ENCODE measurements at regions not wholly inside any gene's neighbourhood (a gene's known extent, or its start where the extent isn't known, plus 50 kb on each side); places are given as distances from the start of the nearest gene placed in this dataset.
"Not testable (repeated sequence)": the region's sequence is repeated elsewhere in the genome, so short reads cannot be mapped to it uniquely, and the experiment has no call there.

DNA sequence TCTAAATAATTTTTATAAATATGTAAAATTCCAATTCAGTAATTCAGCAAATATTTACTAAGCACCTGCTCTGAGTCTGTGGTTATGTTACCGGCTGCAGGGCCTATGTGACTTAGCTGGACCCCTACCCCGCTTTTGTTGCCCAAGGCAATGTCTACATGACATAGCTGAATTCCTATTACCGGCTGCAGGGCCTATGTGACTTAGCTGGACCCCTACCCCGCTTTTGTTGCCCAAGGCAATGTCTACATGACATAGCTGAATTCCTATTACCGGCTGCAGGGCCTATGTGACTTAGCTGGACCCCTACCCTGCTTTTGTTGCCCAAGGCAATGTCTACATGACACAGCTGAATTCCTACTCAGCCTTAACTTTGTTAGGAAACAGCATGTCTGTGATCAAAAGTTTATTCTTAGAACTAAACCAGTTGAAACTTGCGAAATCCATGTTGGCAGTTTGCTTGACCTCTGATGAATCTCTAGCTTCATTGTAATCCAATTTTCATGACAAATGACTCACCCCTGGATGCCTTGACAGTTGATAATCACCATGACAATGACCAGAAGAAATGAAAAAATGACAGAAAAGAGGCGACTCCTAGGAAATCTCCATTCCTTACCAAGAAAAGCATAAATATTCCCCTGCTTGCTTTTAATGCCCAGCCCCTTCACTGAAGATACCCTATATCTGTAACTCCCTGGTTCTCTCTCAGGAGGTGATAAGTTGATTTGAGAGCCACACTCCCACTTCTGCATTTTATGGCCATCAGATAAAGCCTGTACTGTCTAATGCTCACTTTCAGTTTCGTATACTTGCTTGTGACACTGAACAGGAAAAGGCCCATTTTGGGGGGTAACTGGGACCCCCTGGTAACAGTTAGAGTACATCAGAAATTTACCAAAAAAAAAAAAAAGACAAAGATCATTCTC is 148.4 kb upstream of the SYT10 start:
- DNase-seq (ENCODE audit: low read depth), result peak; percentile 76
- no peak overlapping the region for H3K4me3 ChIP-seq (ENCODE audit: low read depth, low read length)

DNA sequence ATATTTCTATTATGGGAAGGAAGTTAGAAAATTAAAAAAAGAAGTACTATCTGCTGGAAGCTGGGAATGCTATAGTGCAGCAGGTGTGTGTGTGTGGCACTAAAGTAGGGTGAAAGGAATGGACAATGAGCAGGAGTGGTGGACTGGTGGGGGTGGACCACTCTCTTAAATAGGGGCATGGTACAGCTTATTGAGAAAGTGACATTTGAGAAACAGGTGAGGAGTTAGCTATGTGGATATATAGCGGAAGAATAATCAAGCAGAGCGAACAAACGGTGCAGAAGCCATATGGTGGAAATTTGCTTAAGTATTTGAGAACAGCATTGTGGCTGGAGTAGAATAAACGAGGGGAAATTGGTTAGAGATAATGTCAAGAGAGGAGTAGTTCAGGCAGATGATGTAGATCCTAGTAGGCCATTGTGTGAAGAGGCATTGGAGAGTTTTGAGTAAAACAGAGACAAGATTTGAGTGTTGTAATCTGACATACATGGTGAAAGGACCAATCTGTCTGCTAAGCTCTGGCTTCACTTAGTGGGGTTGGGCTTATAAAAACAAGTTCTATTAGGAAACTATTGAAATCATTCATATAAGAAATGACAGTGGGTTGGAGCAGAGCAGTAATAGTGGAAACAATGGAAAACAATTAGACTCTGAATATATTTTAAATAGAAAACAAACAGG is 149.2 kb upstream of the SYT10 start:
- no peak overlapping the region for H3K4me3 ChIP-seq (ENCODE audit: low read depth, low read length)
- DNase-seq (ENCODE audit: low read depth), result peak; percentile 9

DNA sequence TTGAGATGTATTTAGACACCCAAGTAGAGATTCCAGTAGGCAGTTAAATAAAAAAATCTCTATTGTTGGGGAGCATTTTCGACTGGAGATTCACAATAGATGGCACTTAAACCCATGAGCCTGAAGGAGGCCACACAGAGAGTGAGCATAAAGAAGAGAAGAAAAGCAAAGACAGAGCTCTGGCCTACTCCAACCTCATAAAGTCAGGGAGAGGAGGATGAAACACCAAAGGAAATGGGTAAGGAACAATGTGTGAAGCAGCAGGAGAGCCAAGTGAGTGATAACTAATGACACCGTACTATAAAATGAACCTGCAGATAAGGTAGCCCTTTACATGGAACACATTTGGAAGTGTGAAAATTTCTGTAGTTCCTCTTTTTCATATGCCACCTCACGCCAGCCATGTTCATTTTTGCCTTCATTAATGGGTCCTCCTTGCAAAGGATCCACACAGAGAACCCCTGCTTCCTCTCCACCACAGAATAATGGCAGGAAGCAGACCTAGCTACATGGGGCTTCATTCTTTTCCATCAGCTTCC is 150.0 kb upstream of the SYT10 start:
- DNase-seq (ENCODE audit: low read depth), result no peak
- no peak overlapping the region for H3K4me3 ChIP-seq (ENCODE audit: low read depth, low read length)

DNA sequence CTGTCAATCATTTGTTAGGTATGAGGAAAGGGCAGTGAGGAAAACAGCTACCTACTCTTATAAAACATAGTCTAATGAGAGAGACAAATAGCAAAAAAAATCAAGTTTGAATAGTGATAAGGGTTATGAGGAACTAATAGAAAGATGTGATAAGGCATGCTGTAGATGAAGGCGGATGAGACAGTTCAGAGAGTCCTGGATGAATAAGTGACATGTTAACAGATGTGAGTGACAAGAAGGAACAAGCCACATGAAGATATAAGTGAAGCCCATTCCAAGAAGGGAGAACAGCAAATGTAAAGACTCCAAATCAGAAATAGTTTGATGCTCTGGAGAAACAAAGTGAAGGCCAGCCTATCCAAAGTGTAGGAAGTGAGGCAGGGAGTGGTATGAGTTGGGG is 154.1 kb upstream of the SYT10 start:
- DNase-seq (ENCODE audit: low read depth), result no peak
- H3K4me3 ChIP-seq (ENCODE audit: low read depth, low read length), result no peak overlapping the region

DNA sequence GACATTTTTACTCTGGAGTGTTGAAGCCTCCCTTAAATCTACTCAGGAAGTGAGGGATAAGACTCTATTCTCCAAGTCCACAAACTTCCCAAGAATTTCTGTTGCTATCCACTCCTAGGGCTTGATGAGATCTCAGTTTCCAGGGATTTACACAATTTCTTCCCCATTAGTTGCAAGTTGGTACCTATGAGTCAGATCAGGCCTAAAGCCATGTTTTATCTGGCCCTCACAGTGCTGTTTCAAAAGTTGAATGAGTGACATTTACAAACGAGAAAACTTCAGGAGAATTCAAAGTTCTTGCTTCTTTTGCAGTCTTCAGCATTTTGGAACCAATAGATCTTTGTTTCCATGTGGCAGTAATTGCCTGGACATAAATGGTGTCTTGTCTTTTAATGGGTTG is 156.4 kb upstream of the SYT10 start:
- H3K4me3 ChIP-seq (ENCODE audit: low read depth, low read length), result no peak overlapping the region

DNA sequence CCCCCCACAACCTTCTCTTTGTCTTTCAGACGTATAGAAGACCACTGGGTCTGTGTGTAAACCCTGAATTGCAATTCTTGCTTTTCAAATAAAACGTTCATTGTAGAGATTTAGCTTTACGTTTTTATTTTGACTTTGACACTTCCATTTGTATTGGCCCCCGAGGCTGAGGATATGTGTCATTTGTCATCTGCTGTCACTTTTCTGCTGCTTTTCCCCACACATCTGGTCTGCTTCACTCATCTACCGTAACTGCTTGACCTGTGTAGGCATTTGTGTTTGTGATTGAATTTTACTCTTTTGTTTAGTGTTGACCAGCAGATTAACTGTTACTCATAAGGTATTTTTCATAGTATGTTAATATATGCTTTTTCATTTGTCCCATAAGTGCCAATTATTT is 157.2 kb upstream of the SYT10 start:
- no peak overlapping the region for H3K4me3 ChIP-seq (ENCODE audit: low read depth, low read length)
- no peak for DNase-seq (ENCODE audit: low read depth)

More for the DNA sequence above, 156.4 kb upstream of the SYT10 start:
- no peak for DNase-seq (ENCODE audit: low read depth)

DNA sequence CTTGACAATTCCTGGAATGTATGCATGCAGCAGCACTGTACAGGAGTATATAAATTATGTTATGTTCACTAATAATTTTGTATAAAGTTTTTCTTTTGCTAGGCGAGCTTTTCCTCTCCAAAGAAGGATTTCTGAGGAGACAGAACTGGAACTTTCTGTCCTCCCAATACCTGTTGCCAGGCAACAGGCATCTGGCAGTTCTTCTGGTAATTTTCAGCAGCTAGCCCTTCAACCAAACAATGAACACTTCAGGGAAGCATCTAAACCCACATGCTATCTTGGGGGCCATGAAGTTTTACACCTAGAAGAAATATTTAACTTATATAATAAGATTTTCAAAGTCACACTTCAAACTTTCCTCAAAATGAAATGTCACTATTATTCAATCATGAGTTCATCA is 162.9 kb upstream of the SYT10 start:
- no peak overlapping the region for H3K4me3 ChIP-seq (ENCODE audit: low read depth, low read length)
- no peak for DNase-seq (ENCODE audit: low read depth)

DNA sequence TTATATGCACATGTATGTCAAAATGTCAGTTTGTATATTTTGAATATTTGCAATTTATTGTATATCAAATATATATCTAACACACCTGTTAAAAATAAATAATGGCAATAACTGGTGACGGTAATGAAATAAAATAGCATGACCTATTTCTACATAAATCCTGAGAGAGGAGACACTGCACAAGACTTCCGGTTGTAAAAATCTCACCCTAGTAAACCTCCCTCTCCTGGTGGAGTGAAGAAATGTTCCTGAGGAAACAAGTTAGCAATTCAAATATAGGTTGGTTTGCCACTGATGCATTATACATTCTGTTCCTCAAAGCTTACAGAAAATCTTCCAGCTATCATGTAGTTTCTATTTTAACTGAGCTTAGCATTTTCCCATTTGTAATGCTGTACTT is 166.1 kb upstream of the SYT10 start:
- DNase-seq (ENCODE audit: low read depth), result no peak

DNA sequence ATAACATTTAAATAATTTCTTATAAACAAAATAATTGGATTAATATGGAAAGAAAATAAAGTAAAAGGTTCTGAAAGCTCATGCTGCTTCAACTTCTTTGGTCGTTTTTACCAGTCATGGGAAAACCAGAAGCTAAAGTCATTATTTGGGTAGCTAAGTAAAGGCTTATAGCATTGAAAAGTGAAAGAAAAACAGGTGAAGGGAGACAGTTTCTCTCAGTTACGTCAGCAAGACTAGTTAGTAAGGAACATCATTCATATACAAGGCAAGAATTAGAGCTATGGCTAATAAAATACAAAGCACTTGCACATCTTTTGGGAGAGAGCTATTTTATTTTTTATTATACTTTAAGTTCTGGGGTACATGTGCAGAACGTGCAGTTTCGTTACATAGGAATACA is 170.3 kb upstream of the SYT10 start:
- no peak for DNase-seq (ENCODE audit: low read depth)
- H3K4me3 ChIP-seq (ENCODE audit: low read depth, low read length), result no peak overlapping the region

More for the DNA sequence above, 166.1 kb upstream of the SYT10 start:
- no peak overlapping the region for H3K4me3 ChIP-seq (ENCODE audit: low read depth, low read length)

DNA sequence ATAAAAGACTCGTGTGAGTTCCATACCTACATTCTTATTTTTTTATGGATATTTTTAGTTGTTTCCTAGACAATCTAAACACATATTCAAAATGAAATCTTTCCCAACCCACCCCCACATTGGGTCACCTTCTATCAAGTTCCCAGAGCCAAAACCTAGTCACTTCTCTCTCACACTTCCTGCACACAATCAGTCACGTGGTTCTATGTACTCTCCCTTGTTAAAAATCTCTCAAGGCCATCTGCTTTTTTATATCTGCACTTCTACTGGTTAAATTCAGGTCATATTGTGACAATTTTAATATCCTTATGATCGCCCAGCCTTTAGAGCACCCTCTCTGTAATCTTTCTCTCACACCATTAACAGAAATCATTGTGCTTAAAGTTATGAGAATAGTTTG is 175.0 kb upstream of the SYT10 start:
- no peak overlapping the region for H3K4me3 ChIP-seq (ENCODE audit: low read depth, low read length)
- no peak for DNase-seq (ENCODE audit: low read depth)

DNA sequence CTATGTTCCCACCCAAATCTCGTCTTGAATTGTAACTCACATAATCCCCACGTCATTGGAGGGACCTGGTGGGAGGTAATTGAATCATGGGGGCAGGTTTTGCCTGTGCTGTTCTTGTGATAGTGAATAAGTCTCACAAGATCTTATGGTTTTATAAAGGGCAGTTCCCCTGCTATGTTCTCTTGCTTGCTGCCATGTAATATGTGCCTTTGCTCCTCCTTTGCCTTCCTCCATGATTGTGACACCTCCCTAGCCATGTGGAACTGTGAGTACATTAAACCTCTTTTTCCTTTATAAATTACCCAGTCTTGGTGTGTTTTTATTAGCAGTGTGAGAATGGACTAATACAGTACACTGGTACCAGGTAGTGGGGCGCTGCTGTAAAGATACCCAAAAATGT is 177.6 kb upstream of the SYT10 start:
- H3K4me3 ChIP-seq (ENCODE audit: low read depth, low read length), result no peak overlapping the region
- no peak for DNase-seq (ENCODE audit: low read depth)

DNA sequence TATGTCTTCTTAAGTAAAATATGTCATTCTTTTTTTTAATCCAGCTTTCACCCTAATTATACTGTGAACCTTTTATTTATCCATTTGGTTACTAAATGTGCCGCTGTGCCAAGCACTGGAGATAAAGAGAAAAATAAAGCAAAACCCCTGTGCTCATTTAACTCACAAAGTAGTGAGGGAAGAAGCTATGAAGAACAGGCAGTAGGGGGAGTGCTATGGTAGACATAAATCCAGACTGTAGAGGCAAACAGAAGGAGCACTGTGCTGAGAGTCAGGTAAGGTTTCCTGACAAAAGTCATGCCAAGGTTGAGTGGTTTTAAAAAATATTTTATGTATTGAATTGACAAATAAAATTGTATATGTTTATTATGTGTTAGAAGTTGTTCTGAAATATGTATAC is 188.5 kb upstream of the SYT10 start:
- no peak overlapping the region for H3K4me3 ChIP-seq (ENCODE audit: low read depth, low read length)
- no peak for DNase-seq (ENCODE audit: low read depth)

DNA sequence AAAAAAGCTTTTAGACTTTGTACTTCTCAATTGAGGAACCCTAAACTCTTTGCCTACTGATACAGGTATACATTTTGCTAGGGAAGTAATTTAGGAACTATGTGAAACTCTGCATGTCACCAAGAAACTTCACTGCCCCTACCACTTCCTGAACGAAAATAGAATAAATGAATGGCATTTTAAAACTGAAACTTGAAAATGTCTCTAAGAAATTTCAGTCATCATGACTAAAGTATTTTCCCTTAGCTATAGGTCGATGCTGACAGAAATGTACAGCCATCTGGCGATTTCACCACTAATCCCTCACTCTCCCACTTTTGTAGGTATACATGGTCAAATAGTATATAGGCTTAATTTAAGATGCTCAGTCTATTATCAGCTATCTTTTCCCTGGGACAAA is 194.9 kb upstream of the SYT10 start:
- DNase-seq (ENCODE audit: low read depth), result no peak
- no peak overlapping the region for H3K4me3 ChIP-seq (ENCODE audit: low read depth, low read length)

DNA sequence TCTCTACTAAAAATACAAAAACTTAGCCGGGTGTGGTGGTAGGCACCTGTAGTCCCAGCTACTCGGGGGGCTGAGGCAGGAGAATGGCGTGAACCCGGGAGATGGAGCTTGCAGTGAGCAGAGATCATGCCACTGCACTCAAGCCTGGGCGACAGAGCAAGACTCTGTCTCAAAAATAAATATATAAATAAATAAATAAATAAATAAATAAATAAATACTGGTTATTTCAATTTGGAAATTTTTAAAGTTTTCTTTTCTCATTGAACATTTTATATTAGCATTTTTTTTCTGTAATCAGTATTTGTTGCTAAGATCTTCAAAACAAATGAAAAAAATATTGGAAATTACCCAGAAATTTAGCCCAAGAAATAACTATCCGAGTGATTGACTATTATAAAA is 197.3 kb upstream of the SYT10 start:
- H3K4me3 ChIP-seq (ENCODE audit: low read depth, low read length); DNase-seq (ENCODE audit: low read depth): not testable (repeated sequence)

DNA sequence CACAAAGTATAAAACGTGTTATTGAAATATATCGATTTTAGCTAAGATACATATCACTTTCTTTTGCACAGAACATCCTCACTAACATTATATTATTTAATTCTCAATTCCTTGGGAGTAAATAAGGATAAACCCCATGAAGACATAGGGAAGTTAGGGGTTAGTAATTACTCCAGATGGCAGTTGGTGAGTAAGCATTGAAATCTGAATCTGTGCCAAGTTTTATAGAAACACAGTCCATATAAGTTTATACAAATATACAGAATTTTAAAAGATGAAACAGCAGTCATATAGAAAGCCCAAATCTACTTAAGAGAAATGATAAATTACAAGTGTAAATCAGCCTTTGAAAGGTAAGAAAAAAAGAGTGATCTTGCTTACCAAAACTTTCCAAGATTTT is 200.4 kb upstream of the SYT10 start:
- DNase-seq (ENCODE audit: low read depth), result no peak
- no peak overlapping the region for H3K4me3 ChIP-seq (ENCODE audit: low read depth, low read length)

DNA sequence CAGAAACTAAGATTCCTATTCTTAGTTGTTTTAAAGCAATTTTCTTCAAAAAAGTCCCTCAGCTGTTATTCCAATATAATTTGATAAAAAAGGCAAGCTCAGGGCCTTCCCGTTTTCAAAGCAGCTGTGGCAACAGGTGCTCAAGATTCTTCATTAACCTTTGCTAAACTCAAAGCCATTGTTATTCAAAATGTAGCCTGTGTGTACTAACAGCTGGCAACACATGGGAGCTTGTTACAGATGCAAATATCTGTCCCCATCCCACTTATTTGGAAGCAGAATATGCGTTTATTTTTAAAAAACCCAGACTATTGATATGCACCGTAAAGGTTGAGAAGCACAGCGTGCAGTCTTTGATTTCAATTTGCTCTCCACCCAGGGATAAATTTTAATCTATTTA is 210.4 kb upstream of the SYT10 start:
- no peak overlapping the region for H3K4me3 ChIP-seq (ENCODE audit: low read depth, low read length)
- DNase-seq (ENCODE audit: low read depth), result no peak

DNA sequence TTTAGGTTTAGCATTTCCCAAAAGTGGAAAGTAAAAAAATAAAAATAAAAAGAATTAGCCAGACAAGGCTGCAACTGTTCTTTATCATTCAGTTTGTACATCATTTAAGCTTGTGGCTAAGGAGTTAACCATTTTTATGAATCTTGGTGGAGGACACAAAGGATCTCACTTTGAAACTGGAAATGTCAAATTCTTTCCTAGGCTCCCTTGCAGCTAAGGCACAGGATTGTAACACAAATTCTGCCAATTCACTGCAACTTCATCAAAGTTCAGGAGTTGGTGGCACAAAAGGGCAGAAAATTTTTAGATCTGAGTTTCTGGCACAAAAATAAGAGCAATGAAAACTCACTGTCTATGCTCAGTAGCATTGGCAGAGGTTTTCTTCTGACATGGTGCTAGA is 211.2 kb upstream of the SYT10 start:
- DNase-seq (ENCODE audit: low read depth), result no peak
- H3K4me3 ChIP-seq (ENCODE audit: low read depth, low read length), result no peak overlapping the region

DNA sequence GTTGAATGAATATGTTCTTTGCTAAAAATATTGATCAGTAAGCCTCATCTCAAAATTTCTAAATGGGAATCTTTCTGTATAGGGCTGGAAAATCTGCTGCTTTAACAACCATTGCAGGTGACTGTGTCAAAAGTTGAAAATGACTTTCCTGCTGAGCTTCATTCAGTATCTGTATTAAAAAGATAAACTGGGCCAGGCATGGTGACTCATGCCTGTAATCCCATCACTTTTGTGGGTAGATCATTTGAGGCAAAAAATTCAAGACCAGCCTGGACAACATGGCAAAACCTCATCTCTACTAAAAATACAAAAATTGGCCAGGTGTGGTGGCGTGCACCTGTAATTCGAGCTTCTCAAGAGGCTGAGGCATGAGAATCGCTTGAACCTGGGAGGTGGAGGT is 213.7 kb upstream of the SYT10 start:
- no peak overlapping the region for H3K4me3 ChIP-seq (ENCODE audit: low read depth, low read length)
- no peak for DNase-seq (ENCODE audit: low read depth)

DNA sequence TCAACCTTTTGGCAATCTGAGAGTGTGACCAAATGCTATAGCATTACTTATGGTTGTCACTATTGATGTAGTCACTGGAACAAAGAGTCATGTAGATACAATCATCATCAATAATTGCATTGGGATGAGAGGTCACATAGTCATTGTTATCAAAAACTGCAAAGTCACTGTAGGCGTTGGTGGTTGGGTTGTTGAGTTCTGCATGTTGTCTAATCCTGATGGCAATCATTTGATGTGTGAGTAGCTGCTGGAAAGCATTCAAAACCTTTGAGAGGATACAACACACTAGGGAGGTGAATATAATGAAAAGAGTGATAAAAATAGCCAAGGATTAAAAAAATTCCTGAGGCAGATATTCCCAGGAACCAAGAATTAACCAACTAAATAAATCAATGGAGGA is 214.7 kb upstream of the SYT10 start:
- no peak overlapping the region for H3K4me3 ChIP-seq (ENCODE audit: low read depth, low read length)
- no peak for DNase-seq (ENCODE audit: low read depth)

DNA sequence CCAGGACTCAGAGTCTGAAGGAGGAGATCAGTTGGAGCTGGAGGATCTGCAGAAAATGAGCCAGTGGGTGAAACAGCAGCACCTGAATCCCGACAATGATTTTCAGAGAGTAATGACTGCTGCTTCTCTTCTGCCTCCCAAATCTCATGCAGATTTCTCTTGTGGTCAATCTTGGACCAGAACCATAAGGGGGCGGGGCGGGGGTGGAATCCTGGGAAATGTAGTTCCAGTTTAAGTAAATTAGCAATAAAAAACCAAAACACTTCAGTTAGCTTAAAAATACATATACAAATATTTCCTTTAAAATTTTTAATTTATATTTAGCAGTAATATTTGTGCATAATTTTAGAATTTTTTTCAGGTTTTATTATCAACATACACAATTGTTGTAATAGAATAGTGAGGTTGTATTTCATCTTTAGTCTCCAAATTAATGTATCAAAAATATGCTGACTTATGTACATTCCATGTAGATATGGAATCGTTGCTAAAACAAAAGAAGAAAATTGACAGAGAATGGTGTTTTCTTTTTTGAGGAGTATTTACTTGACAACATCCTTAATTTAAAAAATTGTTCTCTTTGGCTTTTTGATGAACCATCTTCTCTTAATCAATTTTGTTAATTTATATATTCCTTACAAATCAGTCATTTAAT is 223.5 kb upstream of the SYT10 start:
- no peak overlapping the region for H3K4me3 ChIP-seq (ENCODE audit: low read depth, low read length)
- no peak for DNase-seq (ENCODE audit: low read depth)
